Activated B cell treated with CpG ODN at 0.5 μM for 24 hours (primary cell): ENCODE measurements at regions not wholly inside any gene's neighbourhood (a gene's known extent, or its start where the extent isn't known, plus 50 kb on each side); places are given as distances from the start of the nearest gene placed in this dataset.

Experiments used
- ATAC-seq: fragments of 200-7000 bp; cut with Tn5 transposase; one replicate; pipeline ENCODE4 v1.10.0; 2021; ENCODE audit warnings: low read depth, mild to moderate bottlenecking, moderate library complexity
- CTCF ChIA-PET: fragments of 350-600 bp; sonication (Branson Sonifier 250); formaldehyde crosslinking; loops from one replicate; lab custom pipeline; 2021; ENCODE audit warnings: antibody characterized with exemption; lab: Charles Lee
- POLR2A ChIA-PET: fragments of 350-600 bp; sonication (Branson Sonifier 250); formaldehyde crosslinking; loops from one replicate; lab custom pipeline; 2021; ENCODE audit warnings: antibody characterized with exemption; lab: Charles Lee
- DNase-seq: peaks from one replicate; pipeline ENCODE4 v3.0.0; 2022
- H3K27ac Mint-ChIP-seq: one replicate; pipeline ENCODE4 v1.8.0; 2020; ENCODE audit warnings: mixed read lengths
- H3K27me3 Mint-ChIP-seq: one replicate; pipeline ENCODE4 v1.8.0; 2021; ENCODE audit warnings: mixed read lengths
- H3K36me3 Mint-ChIP-seq: one replicate; pipeline ENCODE4 v1.8.0; 2021; ENCODE audit warnings: low read depth, mixed read lengths
- H3K4me1 Mint-ChIP-seq: one replicate; pipeline ENCODE4 v1.8.0; 2021; ENCODE audit warnings: mixed read lengths
- H3K4me3 Mint-ChIP-seq: one replicate; pipeline ENCODE4 v1.8.0; 2020; ENCODE audit warnings: mild to moderate bottlenecking, mixed read lengths
- H3K9me3 Mint-ChIP-seq: one replicate; pipeline ENCODE4 v1.8.0; 2020; ENCODE audit warnings: mixed read lengths
- CTCF ChIP-seq: fragments of 200-600 bp; IDR thresholded peaks from one replicate; pipeline ENCODE4 v1.8.0; 2022; ENCODE audit warnings: antibody characterized with exemption, mild to moderate bottlenecking
- intact Hi-C: fragments of 100-400 bp; cut with micrococcal nuclease; formaldehyde crosslinking; loops from one replicate; pipeline ENCODE4 v1.15.1; 2024

GRCh38 chr5:164354139-164354751 is 848.8 kb downstream of the MAT2B start:
- no peaks in the 10 kb centered on the region for H3K9me3 Mint-ChIP-seq
- ChIA-PET CTCF (no interaction called here), POLR2A (no interaction called here)
- ATAC-seq (no peak), DNase-seq (no peak)
- TF ChIP-seq CTCF = no peak
- H3K27me3 Mint-ChIP-seq = no peaks in the 10 kb centered on the region
- no peak overlapping the region for H3K4me3 Mint-ChIP-seq
- no peaks in the 10 kb centered on the region for H3K36me3 Mint-ChIP-seq
- H3K4me1 Mint-ChIP-seq = no peaks in the 10 kb centered on the region
- intact Hi-C loops = no loop called here
- no peak overlapping the region for H3K27ac Mint-ChIP-seq

- no peak for ATAC-seq
These were observed 849.9 kb downstream of the MAT2B start for GRCh38 chr5:164355267-164355830.

GRCh38 chr5:164356790-164357189 is 851.4 kb downstream of the MAT2B start:
- no peaks in the 10 kb centered on the region for H3K4me1 Mint-ChIP-seq
- no peak overlapping the region for H3K4me3 Mint-ChIP-seq
- TF ChIP-seq CTCF = no peak
- ATAC-seq (no peak), DNase-seq (no peak)
- no peak overlapping the region for H3K27ac Mint-ChIP-seq
- POLR2A ChIA-PET = no interaction called here
- no peaks in the 10 kb centered on the region for H3K27me3 Mint-ChIP-seq
- H3K36me3 Mint-ChIP-seq = no peaks in the 10 kb centered on the region
- CTCF ChIA-PET = no interaction called here
- no peaks in the 10 kb centered on the region for H3K9me3 Mint-ChIP-seq
- intact Hi-C loops = no loop called here

More at GRCh38 chr5:164355267-164355830, 849.9 kb downstream of the MAT2B start:
- ChIA-PET POLR2A (no interaction called here), CTCF (no interaction called here)
- Mint-ChIP-seq H3K4me3 (no peak overlapping the region), H3K9me3 (no peaks in the 10 kb centered on the region), H3K36me3 (no peaks in the 10 kb centered on the region), H3K27me3 (no peaks in the 10 kb centered on the region), H3K27ac (no peak overlapping the region), H3K4me1 (no peaks in the 10 kb centered on the region)
- DNase-seq = no peak
- intact Hi-C loops = no loop called here
- TF ChIP-seq CTCF = no peak

- ATAC-seq (no peak), DNase-seq (no peak)
- Mint-ChIP-seq H3K9me3 (no peaks in the 10 kb centered on the region), H3K27ac (no peak overlapping the region), H3K4me3 (no peak overlapping the region), H3K27me3 (no peaks in the 10 kb centered on the region), H3K36me3 (no peaks in the 10 kb centered on the region), H3K4me1 (no peaks in the 10 kb centered on the region)
- POLR2A ChIA-PET = no interaction called here
- CTCF ChIA-PET = no interaction called here
- intact Hi-C loops = no loop called here
- no peak for TF ChIP-seq CTCF
These were observed 852.1 kb downstream of the MAT2B start for GRCh38 chr5:164357395-164358033.

GRCh38 chr5:164358531-164359259 is 853.3 kb downstream of the MAT2B start:
- Mint-ChIP-seq H3K4me3 (no peak overlapping the region), H3K36me3 (no peaks in the 10 kb centered on the region), H3K27ac (no peak overlapping the region), H3K9me3 (no peaks in the 10 kb centered on the region), H3K4me1 (no peaks in the 10 kb centered on the region), H3K27me3 (no peaks in the 10 kb centered on the region)
- intact Hi-C loops = no loop called here
- no peak for DNase-seq
- POLR2A ChIA-PET = no interaction called here
- no peak for TF ChIP-seq CTCF
- CTCF ChIA-PET = no interaction called here
- no peak for ATAC-seq
